ENCODE measurements at regions not wholly inside any gene's neighbourhood (a gene's known extent, or its start where the extent isn't known, plus 50 kb on each side); places are given as distances from the start of the nearest gene placed in this dataset.
A peak's percentile ranks its signal among the peaks of the same experiment; 100 is the strongest.

DNA sequence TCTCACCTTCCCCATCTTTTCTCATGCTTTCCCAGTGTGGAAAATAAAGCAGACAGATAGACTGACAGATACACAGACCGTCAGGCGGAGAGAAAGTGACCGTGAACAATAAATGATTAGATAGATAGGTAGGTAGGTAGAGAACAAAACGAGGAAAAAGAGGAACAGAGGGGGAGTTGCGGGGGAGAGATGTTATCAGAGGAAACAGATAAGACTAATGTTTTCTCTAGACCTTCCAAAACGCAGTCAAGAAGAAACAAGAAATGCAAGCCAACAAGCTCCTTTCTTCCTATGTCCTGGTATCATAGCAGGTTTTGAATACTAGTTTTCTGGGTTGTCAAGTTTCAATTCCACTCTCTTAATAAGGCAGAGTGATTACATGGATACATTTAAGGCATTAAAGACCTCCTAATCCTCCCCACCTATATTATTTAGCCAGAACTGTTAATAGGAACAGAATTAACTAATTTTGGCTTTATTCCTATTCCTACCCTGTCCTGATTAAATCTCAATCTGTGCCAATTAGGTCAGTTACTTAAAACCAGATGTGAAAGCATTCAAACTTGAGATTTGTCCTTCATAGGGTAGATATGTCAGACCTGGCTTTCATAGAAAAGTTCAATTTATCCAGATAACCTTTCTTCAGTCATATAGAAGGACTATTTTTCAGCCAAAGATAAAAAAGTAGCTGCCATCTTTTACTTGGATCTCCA is 89.0 kb upstream of the PTPRR start:
- TF ChIP-seq GATA2 (IDR thresholded peaks at IDR 0.05; ENCODE audit: low read depth, low read length) (peak; percentile 70), GATA3 (IDR thresholded peaks at IDR 0.05; ENCODE audit: low read depth, low read length) (peak; percentile 66)

Measured in SH-SY5Y (cell line).